ENCODE measurements at regions not wholly inside any gene's neighbourhood (a gene's known extent, or its start where the extent isn't known, plus 50 kb on each side); places are given as distances from the start of the nearest gene placed in this dataset.

DNA sequence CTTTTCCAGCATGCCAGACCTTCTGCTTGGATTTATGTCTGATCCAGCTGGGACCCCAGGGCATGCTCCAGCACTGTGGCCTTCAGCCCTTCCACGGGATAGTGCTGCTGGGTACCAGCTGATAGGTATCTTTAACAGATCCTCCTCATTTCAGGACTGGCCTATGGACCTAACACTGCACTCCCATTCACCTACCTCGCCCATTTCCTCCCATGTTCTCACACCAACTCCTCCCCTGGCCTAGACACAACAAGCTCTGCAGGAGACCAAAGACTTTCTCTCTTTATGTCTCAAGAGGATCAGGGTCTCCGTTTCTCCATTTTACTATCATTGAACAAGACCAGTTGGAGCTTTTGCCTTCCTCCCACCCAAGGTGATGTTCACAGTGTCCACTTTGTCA is 140.0 kb upstream of the TMCC3 start:
- TF ChIP-seq POLR2A (IDR thresholded peaks at IDR 0.05; ENCODE audit: low read depth, low read length) (no peak), EZH2 (IDR thresholded peaks at IDR 0.05; ENCODE audit: borderline replicate concordance, low read depth, low read length, severe bottlenecking) (no peak), FOS (IDR thresholded peaks at IDR 0.05; ENCODE audit: borderline replicate concordance, insufficient read depth, low read length) (no peak), MYC (IDR thresholded peaks at IDR 0.05; ENCODE audit: low read depth, low read length) (no peak), POLR2AphosphoS5 (IDR thresholded peaks at IDR 0.05; ENCODE audit: insufficient read depth, low read depth, low read length) (no peak)
- TF ChIP-seq, protein P1, sequence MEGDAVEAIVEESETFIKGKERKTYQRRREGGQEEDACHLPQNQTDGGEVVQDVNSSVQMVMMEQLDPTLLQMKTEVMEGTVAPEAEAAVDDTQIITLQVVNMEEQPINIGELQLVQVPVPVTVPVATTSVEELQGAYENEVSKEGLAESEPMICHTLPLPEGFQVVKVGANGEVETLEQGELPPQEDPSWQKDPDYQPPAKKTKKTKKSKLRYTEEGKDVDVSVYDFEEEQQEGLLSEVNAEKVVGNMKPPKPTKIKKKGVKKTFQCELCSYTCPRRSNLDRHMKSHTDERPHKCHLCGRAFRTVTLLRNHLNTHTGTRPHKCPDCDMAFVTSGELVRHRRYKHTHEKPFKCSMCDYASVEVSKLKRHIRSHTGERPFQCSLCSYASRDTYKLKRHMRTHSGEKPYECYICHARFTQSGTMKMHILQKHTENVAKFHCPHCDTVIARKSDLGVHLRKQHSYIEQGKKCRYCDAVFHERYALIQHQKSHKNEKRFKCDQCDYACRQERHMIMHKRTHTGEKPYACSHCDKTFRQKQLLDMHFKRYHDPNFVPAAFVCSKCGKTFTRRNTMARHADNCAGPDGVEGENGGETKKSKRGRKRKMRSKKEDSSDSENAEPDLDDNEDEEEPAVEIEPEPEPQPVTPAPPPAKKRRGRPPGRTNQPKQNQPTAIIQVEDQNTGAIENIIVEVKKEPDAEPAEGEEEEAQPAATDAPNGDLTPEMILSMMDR (IDR thresholded peaks at IDR 0.05; ENCODE audit: extremely low read depth in 1 of 2, insufficient read depth in 1 of 2, low read depth in 1 of 2, low read length in 2 of 2) = no peak
- TF ChIP-seq, protein P2, sequence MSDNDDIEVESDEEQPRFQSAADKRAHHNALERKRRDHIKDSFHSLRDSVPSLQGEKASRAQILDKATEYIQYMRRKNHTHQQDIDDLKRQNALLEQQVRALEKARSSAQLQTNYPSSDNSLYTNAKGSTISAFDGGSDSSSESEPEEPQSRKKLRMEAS (IDR thresholded peaks at IDR 0.05; ENCODE audit: insufficient read depth, insufficient read length) = no peak
